GM19452 (cell line): ENCODE measurements at regions not wholly inside any gene's neighbourhood (a gene's known extent, or its start where the extent isn't known, plus 50 kb on each side); places are given as distances from the start of the nearest gene placed in this dataset.

Source experiments
- ATAC-seq: cut with Tn5 transposase; IDR thresholded peaks from one replicate; pipeline ENCODE4 v1.9.1; 2021; ENCODE audit not compliant: unreplicated experiment

DNA sequence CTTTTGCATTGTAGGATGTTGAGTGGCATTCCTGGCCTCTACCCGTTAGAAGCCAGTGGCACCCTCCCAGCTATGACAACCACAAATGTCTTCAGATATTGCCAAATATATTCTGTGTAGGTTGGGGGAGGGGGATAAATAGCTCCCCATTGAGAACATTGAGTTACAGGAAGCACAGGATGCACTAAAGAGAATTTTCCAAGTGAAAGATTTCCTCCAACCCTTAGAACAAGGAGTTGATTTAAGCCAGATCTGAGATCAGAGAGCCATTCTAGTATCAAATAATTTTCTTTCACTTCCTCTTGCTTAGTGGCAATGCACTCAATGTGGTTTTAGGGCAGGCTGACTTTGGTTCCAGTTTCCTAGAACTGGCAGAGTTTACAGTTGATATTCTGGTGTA is 436.6 kb downstream of the C4orf33 start:
- ATAC-seq: peak; percentile 93

GRCh38 chr4:129543299-129543698 is 447.3 kb downstream of the C4orf33 start:
- no peak for ATAC-seq

- ATAC-seq: no peak
Observed at GRCh38 chr4:129545599-129546278, 449.8 kb downstream of the C4orf33 start.

DNA sequence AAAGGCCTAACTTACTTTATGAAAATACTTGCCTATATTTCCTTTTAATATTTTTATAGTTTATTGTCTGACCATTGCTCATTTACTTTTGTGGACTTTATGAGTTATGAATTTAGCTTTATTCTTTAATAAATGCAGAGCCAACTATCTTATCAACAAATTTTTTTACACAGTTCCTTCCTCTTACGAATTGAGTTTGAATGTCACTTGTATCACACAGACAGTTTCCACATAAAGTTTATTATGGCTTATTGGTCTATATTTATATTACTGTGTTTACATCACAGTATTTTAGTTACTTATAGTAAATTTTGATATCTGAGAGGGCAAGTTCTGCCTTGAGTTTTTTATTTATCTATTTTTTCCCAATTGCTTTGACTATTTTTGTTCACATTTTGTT is 450.6 kb downstream of the C4orf33 start:
- no peak for ATAC-seq

GRCh38 chr4:129550281-129550785 is 454.4 kb downstream of the C4orf33 start:
- no peak for ATAC-seq

- ATAC-seq: no peak
Observed at GRCh38 chr4:129561280-129561679, 465.3 kb downstream of the C4orf33 start.

DNA sequence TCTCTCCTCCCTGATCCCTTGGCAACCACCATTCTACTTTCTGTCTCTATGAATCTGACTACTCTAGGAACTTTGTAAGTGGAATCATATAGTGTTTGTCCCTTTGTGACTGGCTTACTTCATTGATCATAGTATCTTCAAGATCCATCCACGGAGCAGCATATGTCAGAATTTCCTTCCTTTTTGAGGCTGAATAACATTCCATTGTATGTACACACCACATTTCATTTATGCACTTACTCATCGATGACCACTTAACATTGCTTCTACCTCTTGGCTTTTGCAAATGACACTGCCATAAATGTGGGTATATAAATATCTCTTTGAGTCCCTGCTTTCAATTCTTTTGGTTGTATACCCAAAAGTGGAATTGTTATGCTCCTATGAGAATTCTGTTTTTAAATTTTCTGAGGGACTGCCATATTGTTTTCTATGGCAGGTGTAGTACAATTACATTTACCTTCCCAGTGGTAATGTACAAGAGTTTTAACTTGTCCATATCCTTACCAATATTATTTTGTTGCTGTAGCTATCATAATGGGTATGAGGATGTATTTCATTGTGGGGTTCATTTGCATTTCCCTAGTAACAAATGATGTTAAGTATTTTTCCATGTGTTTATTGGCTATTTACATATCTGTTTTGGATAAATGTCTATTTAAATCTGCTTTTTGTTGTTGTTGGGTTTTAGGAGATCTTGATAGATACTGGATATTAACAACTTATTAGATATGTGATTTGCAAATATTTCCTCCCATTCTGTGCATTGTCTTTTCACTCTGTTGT is 466.1 kb downstream of the C4orf33 start:
- no peak for ATAC-seq

DNA sequence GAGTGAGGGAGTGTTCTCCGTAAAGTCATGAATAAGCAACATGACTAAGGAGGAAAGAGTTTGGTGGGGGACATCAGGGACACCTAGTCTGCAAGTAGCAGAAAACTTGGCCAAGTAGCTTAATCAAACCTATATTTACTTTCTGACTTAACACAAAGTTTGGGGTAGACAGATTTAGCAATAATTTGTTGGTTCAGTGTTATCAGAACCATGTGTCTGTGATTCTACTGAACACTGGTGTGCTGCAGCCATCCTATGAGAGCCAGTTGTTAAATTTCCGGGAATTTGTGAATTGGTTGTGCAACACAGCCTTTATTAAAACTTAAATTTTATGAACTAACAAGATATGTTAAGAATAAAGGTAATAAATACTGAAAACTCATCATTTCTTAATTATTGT is 469.3 kb downstream of the C4orf33 start:
- ATAC-seq: no peak

DNA sequence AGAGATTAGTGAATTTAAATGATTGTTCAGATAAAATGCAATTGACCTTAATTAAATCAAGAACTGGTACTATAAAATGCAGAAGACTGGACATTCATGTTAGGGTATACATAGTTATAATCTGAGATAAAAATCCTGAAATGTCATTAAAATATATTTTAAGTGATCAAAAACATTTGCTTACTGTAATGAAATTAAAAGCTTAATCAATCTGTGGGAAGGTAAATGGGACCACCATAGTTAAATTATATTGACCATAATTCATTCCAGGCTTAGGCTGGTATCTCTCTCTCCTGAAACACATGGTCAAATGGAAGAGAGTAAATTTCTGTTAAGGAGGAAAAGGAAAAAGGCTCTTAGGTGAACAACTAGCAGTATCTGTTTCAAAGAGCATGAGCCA is 474.4 kb downstream of the C4orf33 start:
- ATAC-seq: no peak

GRCh38 chr4:129578336-129578735 is 482.4 kb downstream of the C4orf33 start:
- ATAC-seq: no peak

DNA sequence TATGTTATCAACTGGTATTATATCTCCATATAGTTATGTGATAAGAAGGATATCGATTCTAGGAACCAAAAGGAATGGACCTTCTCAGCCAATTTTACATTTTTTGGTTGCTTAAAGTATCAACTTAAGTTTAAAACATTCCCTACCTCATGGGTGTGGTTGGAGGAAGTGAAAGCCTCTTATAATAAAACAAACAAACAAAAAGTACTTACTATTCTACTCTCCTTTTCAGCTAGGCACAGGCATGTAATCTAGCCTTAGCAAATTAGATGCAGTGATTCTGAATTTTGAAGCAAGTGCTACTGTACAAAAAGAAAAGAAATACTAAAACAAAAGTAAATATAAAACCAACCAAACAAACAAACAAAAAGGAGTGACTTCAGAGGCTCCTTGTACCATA is 485.4 kb downstream of the C4orf33 start:
- ATAC-seq: no peak

DNA sequence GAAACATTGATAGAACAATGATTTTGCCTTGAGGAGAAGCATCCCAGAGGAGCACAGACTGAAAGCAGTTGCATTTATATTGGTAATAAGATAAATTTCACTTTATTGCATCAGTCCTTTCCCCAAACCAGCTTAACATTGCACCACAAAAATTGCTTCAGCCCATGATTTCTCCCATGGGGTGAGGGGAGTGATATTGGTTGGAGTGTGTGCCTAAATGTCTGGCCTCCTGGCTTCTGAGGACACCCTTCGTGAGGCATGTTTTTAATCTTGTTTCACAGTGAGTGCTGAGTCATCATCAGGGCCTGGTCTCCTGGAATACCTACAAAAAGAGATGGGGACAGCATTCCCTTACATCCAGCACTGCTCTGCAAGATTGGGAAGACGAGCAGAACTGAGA is 487.9 kb downstream of the C4orf33 start:
- no peak for ATAC-seq

DNA sequence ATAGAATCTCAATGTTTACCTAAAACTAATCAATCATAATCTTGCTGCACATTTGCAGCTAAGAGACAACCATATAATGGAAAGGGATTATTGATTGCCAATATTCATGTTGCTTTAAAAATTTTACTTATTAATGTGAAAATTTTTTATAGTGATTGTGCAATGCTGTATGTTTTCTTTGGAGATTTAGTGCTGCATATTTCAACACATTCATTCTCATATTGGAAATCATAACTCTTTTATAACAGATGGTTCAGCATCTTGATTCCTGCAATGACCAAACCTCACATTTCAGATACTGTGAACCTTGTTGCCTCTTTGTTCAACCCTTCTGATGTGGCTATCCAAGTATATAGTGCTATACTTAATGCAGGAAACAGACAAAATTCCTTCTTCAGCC is 502.6 kb downstream of the C4orf33 start:
- ATAC-seq: no peak

DNA sequence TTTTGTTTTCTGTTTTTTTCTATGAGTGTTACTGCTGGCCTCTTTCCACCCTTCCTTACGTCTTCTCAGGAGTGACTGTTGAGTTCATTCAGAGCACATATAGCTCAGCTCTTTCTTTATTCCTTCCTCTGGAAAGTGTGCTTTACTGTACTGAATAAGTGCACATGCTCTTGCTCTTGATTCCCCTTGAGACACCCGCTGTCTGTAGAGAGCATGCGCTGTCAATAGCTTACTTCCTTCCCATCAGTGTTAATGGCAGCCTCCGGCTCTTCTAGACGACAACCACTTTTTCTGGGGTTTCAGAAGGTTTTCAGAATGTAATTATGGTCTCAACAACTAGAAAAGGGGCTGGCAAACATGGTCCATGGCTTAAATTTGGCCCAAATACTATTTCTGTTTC is 504.9 kb downstream of the C4orf33 start:
- ATAC-seq: no peak

- no peak for ATAC-seq
Observed at GRCh38 chr4:129602447-129602846, 506.5 kb downstream of the C4orf33 start.

DNA sequence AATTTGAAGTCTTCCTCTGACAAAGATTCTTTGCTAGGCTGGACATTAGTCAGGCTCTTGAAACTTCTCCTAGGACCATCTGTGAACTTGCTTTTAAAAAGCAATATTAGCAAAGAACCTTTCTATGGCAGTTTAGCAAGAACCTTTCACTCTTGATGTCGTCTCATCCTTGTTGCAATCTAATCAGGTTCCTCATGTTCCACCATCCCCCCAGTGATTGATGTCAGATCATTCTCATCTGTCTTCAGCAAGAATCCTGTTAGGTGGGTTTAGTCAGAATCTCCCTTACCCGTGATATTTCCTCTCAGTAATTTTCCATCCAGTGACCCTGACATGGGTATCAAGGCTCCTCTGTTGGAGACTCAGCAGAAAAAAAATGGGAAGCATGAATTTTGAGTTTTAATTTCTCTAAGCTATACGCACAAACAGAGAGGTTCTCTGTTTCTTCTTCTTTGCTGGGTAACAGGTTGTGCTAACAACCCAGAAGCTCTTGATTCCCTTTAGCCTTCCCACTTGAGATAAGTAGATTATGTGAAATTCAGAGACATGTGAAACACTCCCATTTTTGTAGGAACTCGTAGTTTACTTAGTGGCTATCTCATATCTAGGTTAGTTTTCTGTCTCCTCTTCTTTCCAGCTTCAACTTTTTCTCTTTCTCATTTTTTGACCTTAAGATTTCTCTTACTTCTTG is 507.4 kb downstream of the C4orf33 start:
- ATAC-seq: no peak

GRCh38 chr4:129604632-129605255 is 508.8 kb downstream of the C4orf33 start:
- no peak for ATAC-seq

DNA sequence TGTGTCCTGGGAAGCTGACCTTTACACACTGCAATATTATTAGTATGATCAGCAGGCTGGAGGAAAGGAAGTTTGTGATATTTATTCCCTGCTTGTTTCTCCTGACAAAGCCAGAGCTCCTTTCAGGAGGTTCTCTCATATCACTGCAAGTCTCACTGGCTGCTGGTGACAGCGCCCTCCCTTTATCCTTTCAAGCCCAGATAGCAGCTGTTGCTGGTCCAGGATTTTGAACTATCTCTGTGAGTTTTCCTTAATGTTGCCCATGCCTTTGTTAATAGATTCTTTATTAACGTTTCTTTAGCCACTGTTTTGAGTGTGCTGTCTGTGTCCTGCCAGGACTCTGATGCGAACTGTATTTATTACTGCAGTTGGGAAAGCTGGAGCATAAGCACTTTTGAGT is 518.7 kb downstream of the C4orf33 start:
- no peak for ATAC-seq

GRCh38 chr4:129622566-129622965 is 526.6 kb downstream of the C4orf33 start:
- no peak for ATAC-seq

DNA sequence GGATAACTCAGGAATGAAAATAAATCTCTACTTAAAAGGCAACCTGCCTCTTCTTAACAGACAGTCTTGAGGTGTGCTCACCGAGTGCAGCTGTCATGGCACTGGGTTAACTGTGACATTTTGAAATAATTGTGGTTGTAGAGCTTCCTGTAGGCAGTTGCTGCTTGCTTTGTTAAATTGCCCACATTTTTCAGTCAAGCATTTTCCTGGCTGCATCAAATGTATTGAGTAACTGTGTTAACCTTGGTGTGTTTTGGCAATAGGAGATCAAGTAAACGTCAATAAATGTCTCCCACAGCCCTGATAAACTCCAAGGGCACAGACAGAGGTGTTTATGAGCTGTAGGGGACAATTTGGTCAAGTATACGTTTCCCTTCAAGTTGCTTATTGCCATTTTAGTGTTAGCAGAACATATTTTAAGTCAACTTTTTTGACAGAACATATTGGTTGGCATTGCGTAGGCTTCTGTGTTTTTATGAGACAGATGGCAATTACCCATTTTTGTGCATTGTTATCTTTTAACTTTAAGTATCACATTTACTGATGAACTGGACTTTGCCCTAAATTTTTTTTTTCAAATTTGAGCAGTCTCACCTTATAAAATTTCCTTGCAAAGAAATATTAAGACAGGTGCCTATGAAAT is 527.4 kb downstream of the C4orf33 start:
- ATAC-seq: no peak

- peak; percentile 74 for ATAC-seq
Observed at GRCh38 chr4:129641179-129641578, 545.2 kb downstream of the C4orf33 start.
